ENCODE measurements at regions not wholly inside any gene's neighbourhood (a gene's known extent, or its start where the extent isn't known, plus 50 kb on each side); places are given as distances from the start of the nearest gene placed in this dataset.
"Not testable (repeated sequence)": the region's sequence is repeated elsewhere in the genome, so short reads cannot be mapped to it uniquely, and the experiment has no call there.

DNA sequence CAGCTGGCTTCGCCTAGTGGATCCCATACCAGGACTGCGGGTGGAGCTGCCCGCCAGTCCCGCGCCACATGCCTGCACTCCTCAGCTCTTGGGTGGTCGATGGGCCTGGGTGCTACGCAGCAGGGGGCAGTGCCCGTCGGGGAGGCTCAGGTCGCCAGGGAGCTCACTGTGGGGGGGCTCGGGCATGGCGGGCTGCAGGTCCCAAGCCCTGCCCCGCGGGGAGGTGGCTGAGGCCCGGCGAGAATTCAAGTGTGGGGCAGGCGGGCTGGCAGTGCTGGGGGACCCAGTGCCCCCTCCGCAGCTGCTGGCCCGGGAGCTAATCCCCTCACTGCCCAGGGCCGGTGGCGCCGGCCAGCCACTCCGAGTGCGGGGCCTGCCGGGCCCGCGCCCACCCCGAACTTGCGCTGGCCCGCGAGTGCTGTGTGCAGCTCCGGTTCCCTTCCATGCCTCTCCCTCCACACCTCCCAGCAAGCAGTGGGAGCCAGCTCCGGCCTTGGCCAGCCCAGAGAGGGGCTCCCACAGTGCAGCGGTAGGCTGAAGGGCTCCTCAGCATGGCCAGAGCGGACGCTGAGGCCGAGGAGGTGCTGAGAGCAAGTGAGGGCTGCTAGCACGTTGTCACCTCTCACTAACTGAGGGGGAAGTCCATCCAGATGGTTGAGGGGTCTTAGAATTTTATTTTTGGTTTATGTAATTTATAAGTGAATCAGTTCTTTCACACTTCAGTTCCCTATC is 85.2 kb upstream of the HMCN1 start:
- no peaks in the 10 kb centered on the region for H3K27me3 ChIP-seq (ENCODE audit: low read length)
- H3K9me2 ChIP-seq (replicated peaks; ENCODE audit: insufficient read depth, low read length) = no peaks in the 10 kb centered on the region
- no peak overlapping the region for H3K27ac ChIP-seq (ENCODE audit: low read depth, low read length)
- H2AFZ ChIP-seq (ENCODE audit: low read depth, low read length, severe bottlenecking) = no peak overlapping the region
- H3K79me2 ChIP-seq (ENCODE audit: insufficient read depth, low read length) = no peaks in the 10 kb centered on the region
- no peak overlapping the region for H3K9ac ChIP-seq (ENCODE audit: low read length)
- H3F3A ChIP-seq (ENCODE audit: insufficient read depth) = no peaks in the 10 kb centered on the region
- TF ChIP-seq, protein P1, sequence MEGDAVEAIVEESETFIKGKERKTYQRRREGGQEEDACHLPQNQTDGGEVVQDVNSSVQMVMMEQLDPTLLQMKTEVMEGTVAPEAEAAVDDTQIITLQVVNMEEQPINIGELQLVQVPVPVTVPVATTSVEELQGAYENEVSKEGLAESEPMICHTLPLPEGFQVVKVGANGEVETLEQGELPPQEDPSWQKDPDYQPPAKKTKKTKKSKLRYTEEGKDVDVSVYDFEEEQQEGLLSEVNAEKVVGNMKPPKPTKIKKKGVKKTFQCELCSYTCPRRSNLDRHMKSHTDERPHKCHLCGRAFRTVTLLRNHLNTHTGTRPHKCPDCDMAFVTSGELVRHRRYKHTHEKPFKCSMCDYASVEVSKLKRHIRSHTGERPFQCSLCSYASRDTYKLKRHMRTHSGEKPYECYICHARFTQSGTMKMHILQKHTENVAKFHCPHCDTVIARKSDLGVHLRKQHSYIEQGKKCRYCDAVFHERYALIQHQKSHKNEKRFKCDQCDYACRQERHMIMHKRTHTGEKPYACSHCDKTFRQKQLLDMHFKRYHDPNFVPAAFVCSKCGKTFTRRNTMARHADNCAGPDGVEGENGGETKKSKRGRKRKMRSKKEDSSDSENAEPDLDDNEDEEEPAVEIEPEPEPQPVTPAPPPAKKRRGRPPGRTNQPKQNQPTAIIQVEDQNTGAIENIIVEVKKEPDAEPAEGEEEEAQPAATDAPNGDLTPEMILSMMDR (IDR thresholded peaks at IDR 0.05; ENCODE audit: insufficient read depth, low read length, poor library complexity, severe bottlenecking) = no peak
- no peak for TF ChIP-seq EZH2phosphoT487 (conservative IDR thresholded peaks at IDR 0.05; ENCODE audit: low read length)
- no peak overlapping the region for H3K4me2 ChIP-seq (ENCODE audit: low read depth, low read length, poor library complexity, severe bottlenecking)
- H3K9me3 ChIP-seq (ENCODE audit: insufficient read depth, low read length) = 0 out of 2 replicates have a peak, but pooled peaks cover 4% of the 10 kb centered on the region
- no peaks in the 10 kb centered on the region for H3K36me3 ChIP-seq (ENCODE audit: low read length)
- H4K20me1 ChIP-seq (ENCODE audit: low read depth, low read length) = no peaks in the 10 kb centered on the region
- H3K4me3 ChIP-seq (ENCODE audit: insufficient read depth, low read length, poor library complexity, severe bottlenecking) = no peak overlapping the region

- not testable (repeated sequence) for H3K4me2 ChIP-seq (ENCODE audit: low read depth, low read length, poor library complexity, severe bottlenecking); H4K20me1 ChIP-seq (ENCODE audit: low read depth, low read length); H3K27ac ChIP-seq (ENCODE audit: low read depth, low read length); H3K79me2 ChIP-seq (ENCODE audit: insufficient read depth, low read length); H3K9me3 ChIP-seq (ENCODE audit: insufficient read depth, low read length); H3K9me2 ChIP-seq (replicated peaks; ENCODE audit: insufficient read depth, low read length); H3K4me3 ChIP-seq (ENCODE audit: insufficient read depth, low read length, poor library complexity, severe bottlenecking); H3K9ac ChIP-seq (ENCODE audit: low read length); H3F3A ChIP-seq (ENCODE audit: insufficient read depth); H3K27me3 ChIP-seq (ENCODE audit: low read length); H3K36me3 ChIP-seq (ENCODE audit: low read length); H2AFZ ChIP-seq (ENCODE audit: low read depth, low read length, severe bottlenecking)
Measured at GRCh38 chr1:185647597-185648267, 86.5 kb upstream of the HMCN1 start.

DNA sequence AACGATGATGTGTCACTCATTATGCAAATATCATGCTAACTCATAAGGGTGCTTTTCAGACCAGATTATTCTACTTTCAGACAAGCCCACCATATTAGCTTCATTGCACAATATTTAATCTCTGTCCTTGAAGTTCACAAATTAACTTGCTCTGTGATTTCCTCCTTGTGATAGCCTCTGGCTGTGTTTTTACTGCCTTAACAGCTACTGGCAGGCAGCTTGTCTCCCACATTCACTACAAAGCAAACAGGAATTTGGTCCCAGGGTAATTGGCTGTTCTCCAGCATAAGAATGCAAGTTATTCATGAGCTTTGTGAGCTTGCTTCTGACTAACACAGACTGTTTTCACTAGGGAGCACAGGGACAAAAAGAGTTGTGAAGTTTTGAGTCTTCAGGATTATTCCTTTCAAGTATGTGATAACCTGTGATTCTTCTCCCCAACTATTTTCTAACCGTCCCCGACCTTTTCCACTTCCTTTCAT is 87.9 kb upstream of the HMCN1 start:
- no peaks in the 10 kb centered on the region for H3K79me2 ChIP-seq (ENCODE audit: insufficient read depth, low read length)
- H3K36me3 ChIP-seq (ENCODE audit: low read length) = no peaks in the 10 kb centered on the region
- no peak overlapping the region for H3K4me3 ChIP-seq (ENCODE audit: insufficient read depth, low read length, poor library complexity, severe bottlenecking)
- no peaks in the 10 kb centered on the region for H3K9me2 ChIP-seq (replicated peaks; ENCODE audit: insufficient read depth, low read length)
- H3K9me3 ChIP-seq (ENCODE audit: insufficient read depth, low read length) = no peaks in the 10 kb centered on the region
- H2AFZ ChIP-seq (ENCODE audit: low read depth, low read length, severe bottlenecking) = no peak overlapping the region
- no peaks in the 10 kb centered on the region for H3K27me3 ChIP-seq (ENCODE audit: low read length)
- no peaks in the 10 kb centered on the region for H3F3A ChIP-seq (ENCODE audit: insufficient read depth)
- no peaks in the 10 kb centered on the region for H4K20me1 ChIP-seq (ENCODE audit: low read depth, low read length)
- no peak overlapping the region for H3K9ac ChIP-seq (ENCODE audit: low read length)
- TF ChIP-seq EZH2phosphoT487 (conservative IDR thresholded peaks at IDR 0.05; ENCODE audit: low read length) = no peak
- TF ChIP-seq, protein P1 (IDR thresholded peaks at IDR 0.05; ENCODE audit: insufficient read depth, low read length, poor library complexity, severe bottlenecking) = no peak
- H3K27ac ChIP-seq (ENCODE audit: low read depth, low read length) = no peak overlapping the region
- no peak overlapping the region for H3K4me2 ChIP-seq (ENCODE audit: low read depth, low read length, poor library complexity, severe bottlenecking)

- Histone ChIP-seq H3K36me3 (ENCODE audit: low read length) (no peaks in the 10 kb centered on the region), H3K27me3 (ENCODE audit: low read length) (no peaks in the 10 kb centered on the region), H2AFZ (ENCODE audit: low read depth, low read length, severe bottlenecking) (no peak overlapping the region), H3F3A (ENCODE audit: insufficient read depth) (no peaks in the 10 kb centered on the region), H3K27ac (ENCODE audit: low read depth, low read length) (no peak overlapping the region), H4K20me1 (ENCODE audit: low read depth, low read length) (no peaks in the 10 kb centered on the region), H3K4me2 (ENCODE audit: low read depth, low read length, poor library complexity, severe bottlenecking) (no peak overlapping the region), H3K9me3 (ENCODE audit: insufficient read depth, low read length) (no peaks in the 10 kb centered on the region), H3K9ac (ENCODE audit: low read length) (no peak overlapping the region), H3K4me3 (ENCODE audit: insufficient read depth, low read length, poor library complexity, severe bottlenecking) (no peak overlapping the region), H3K79me2 (ENCODE audit: insufficient read depth, low read length) (no peaks in the 10 kb centered on the region), H3K9me2 (replicated peaks; ENCODE audit: insufficient read depth, low read length) (no peaks in the 10 kb centered on the region)
- TF ChIP-seq, protein P1 (IDR thresholded peaks at IDR 0.05; ENCODE audit: insufficient read depth, low read length, poor library complexity, severe bottlenecking) = no peak
- no peak for TF ChIP-seq EZH2phosphoT487 (conservative IDR thresholded peaks at IDR 0.05; ENCODE audit: low read length)
Measured at GRCh38 chr1:185645686-185646085, 88.5 kb upstream of the HMCN1 start.

Measured in SU-DHL-6 (cell line).